Mammary epithelial cell (primary cell): ENCODE measurements at regions not wholly inside any gene's neighbourhood (a gene's known extent, or its start where the extent isn't known, plus 50 kb on each side); places are given as distances from the start of the nearest gene placed in this dataset.

Experiments used
- CTCF ChIP-seq, 2 donors: IDR thresholded peaks in 1 of 2; conservative IDR thresholded peaks in 1 of 2; 2 replicates each; pipeline ENCODE4 v1.5.1; 2011 to 2012; ENCODE audit warnings: inconsistent platforms in 2 of 2, low read length in 2 of 2, mild to moderate bottlenecking in 2 of 2, control low read depth in 1 of 2, low read depth in 1 of 2; ENCODE audit not compliant: insufficient read depth in 1 of 2; ENCODE audit errors: extremely low read depth in 1 of 2
- EZH2 ChIP-seq: IDR thresholded peaks from 2 replicates; pipeline ENCODE4 v1.6.1; 2012; ENCODE audit warnings: low read length, inconsistent platforms, borderline replicate concordance

GRCh38 chr5:162529209-162529608, 461.6 kb downstream of the GABRG2 start:
- TF ChIP-seq CTCF (conservative IDR thresholded peaks at IDR 0.05 in 1 of 2, IDR thresholded peaks at IDR 0.05 in 1 of 2; ENCODE audit: extremely low read depth in 1 of 2, insufficient read depth in 1 of 2, low read depth in 1 of 2, low read length in 2 of 2), result no peak
- no peak for TF ChIP-seq EZH2
